Glutamatergic neuron (in vitro differentiated cells): ENCODE measurements at regions not wholly inside any gene's neighbourhood (a gene's known extent, or its start where the extent isn't known, plus 50 kb on each side); places are given as distances from the start of the nearest gene placed in this dataset.

Experiments
- DNase-seq: peaks from one replicate; pipeline ENCODE4 v3.0.0; 2022
- H3K27ac Mint-ChIP-seq: one replicate; pipeline ENCODE4 v1.8.0; 2020; ENCODE audit warnings: mild to moderate bottlenecking, mixed read lengths, inconsistent platforms; ENCODE audit not compliant: unreplicated experiment
- H3K27me3 Mint-ChIP-seq: one replicate; pipeline ENCODE4 v1.8.0; 2020; ENCODE audit warnings: mild to moderate bottlenecking, moderate library complexity, mixed read lengths, inconsistent platforms; ENCODE audit not compliant: unreplicated experiment
- H3K36me3 Mint-ChIP-seq: one replicate; pipeline ENCODE4 v1.8.0; 2020; ENCODE audit warnings: mild to moderate bottlenecking, mixed read lengths, inconsistent platforms; ENCODE audit not compliant: unreplicated experiment
- H3K4me1 Mint-ChIP-seq: one replicate; pipeline ENCODE4 v1.8.0; 2020; ENCODE audit warnings: mild to moderate bottlenecking, low read depth, mixed read lengths, inconsistent platforms; ENCODE audit not compliant: unreplicated experiment
- H3K4me3 Mint-ChIP-seq: one replicate; pipeline ENCODE4 v1.8.0; 2020; ENCODE audit warnings: mild to moderate bottlenecking, mixed read lengths, inconsistent platforms; ENCODE audit not compliant: unreplicated experiment
- H3K9me3 Mint-ChIP-seq: one replicate; pipeline ENCODE4 v1.8.0; 2020; ENCODE audit warnings: mild to moderate bottlenecking, moderate library complexity, mixed read lengths, inconsistent platforms; ENCODE audit not compliant: unreplicated experiment
- CTCF ChIP-seq: fragments of 200-600 bp; sonication (generic); IDR thresholded peaks from one replicate; pipeline ENCODE4 v1.5.0; 2021; ENCODE audit not compliant: partially characterized antibody, unreplicated experiment

- DNase-seq: no peak
- Mint-ChIP-seq H3K4me1 (peaks cover 31% of the 10 kb centered on the region), H3K36me3 (no peaks in the 10 kb centered on the region), H3K4me3 (peak overlapping the region; percentile 5), H3K9me3 (peaks cover 4% of the 10 kb centered on the region), H3K27ac (no peak overlapping the region), H3K27me3 (peaks cover 4% of the 10 kb centered on the region)
- no peak for TF ChIP-seq CTCF
Observed at GRCh38 chr10:44046605-44047004, 338.3 kb downstream of the CXCL12 start.

- TF ChIP-seq CTCF: no peak
- peaks cover 28% of the 10 kb centered on the region for H3K4me1 Mint-ChIP-seq
- H3K27ac Mint-ChIP-seq: peak overlapping the region; percentile 79
- peak; percentile 52 for DNase-seq
- H3K4me3 Mint-ChIP-seq: no peak overlapping the region
- peaks cover 4% of the 10 kb centered on the region for H3K9me3 Mint-ChIP-seq
- peaks cover 9% of the 10 kb centered on the region for H3K36me3 Mint-ChIP-seq
- H3K27me3 Mint-ChIP-seq: peaks cover 4% of the 10 kb centered on the region
Observed at GRCh38 chr10:44045020-44045419, 339.9 kb downstream of the CXCL12 start.

- peaks cover 4% of the 10 kb centered on the region for H3K9me3 Mint-ChIP-seq
- H3K4me1 Mint-ChIP-seq: peaks cover 28% of the 10 kb centered on the region
- DNase-seq: no peak
- H3K27ac Mint-ChIP-seq: peak overlapping the region; percentile 79
- peaks cover 9% of the 10 kb centered on the region for H3K36me3 Mint-ChIP-seq
- H3K4me3 Mint-ChIP-seq: no peak overlapping the region
- no peak for TF ChIP-seq CTCF
- H3K27me3 Mint-ChIP-seq: peaks cover 4% of the 10 kb centered on the region
Observed at GRCh38 chr10:44044549-44044948, 340.3 kb downstream of the CXCL12 start.

GRCh38 chr10:44043646-44044375, 341.1 kb downstream of the CXCL12 start:
- Mint-ChIP-seq H3K4me3 (peak overlapping the region; percentile 27), H3K27ac (peak overlapping the region; percentile 79), H3K9me3 (peaks cover 4% of the 10 kb centered on the region), H3K36me3 (peaks cover 9% of the 10 kb centered on the region), H3K27me3 (peaks cover 4% of the 10 kb centered on the region), H3K4me1 (peaks cover 28% of the 10 kb centered on the region)
- no peak for DNase-seq
- TF ChIP-seq CTCF: no peak

GRCh38 chr10:44042926-44043602, 341.8 kb downstream of the CXCL12 start:
- Mint-ChIP-seq H3K27me3 (peaks cover 4% of the 10 kb centered on the region), H3K27ac (no peak overlapping the region), H3K36me3 (peaks cover 9% of the 10 kb centered on the region), H3K4me3 (no peak overlapping the region), H3K9me3 (peaks cover 4% of the 10 kb centered on the region), H3K4me1 (peaks cover 28% of the 10 kb centered on the region)
- TF ChIP-seq CTCF: no peak
- no peak for DNase-seq
